ENCODE measurements at regions not wholly inside any gene's neighbourhood (a gene's known extent, or its start where the extent isn't known, plus 50 kb on each side); places are given as distances from the start of the nearest gene placed in this dataset.
A peak's percentile ranks its signal among the peaks of the same experiment; 100 is the strongest.

DNA sequence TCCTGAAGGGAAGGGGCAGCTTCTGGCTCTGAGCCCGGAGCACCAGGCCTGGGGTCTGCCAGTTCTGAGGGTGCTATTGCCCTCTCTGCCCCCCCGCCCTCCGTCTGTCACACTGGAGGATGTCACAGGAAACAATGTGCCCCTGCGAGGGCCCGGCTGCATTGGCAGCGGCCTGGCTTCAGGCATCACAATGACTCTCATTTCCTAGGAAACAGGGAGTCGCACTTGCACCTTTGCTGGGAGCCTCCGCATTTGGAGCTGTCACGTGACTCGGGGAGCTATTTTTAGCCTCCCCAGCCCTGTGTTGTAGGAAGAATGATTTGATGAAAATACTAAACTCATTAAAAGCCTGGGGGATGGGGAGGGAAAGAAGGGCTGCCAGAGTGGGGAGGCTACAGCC is 518.9 kb downstream of the SHQ1 start:
- no peak overlapping the region for H3K4me3 ChIP-seq
- H3K4me1 ChIP-seq (ENCODE audit: insufficient read depth): peaks cover 14% of the 10 kb centered on the region
- H3K27me3 Mint-ChIP-seq (ENCODE audit: insufficient read depth, low read depth, poor library complexity): peaks cover 2% of the 10 kb centered on the region

More for the DNA sequence above, 518.9 kb downstream of the SHQ1 start:
- Histone ChIP-seq H4K20me1 (replicated peaks; ENCODE audit: insufficient read depth) (no peaks in the 10 kb centered on the region), H3F3A (replicated peaks; ENCODE audit: low read depth) (no peaks in the 10 kb centered on the region), H3K27ac (ENCODE audit: low read depth) (no peak overlapping the region), H3K27me3 (ENCODE audit: insufficient read depth) (no peaks in the 10 kb centered on the region), H3K79me2 (replicated peaks; ENCODE audit: insufficient read depth) (no peaks in the 10 kb centered on the region), H3K36me3 (ENCODE audit: insufficient read depth) (no peaks in the 10 kb centered on the region), H3K9me2 (ENCODE audit: insufficient read depth) (0 out of 2 replicates have a peak, but pooled peaks cover 9% of the 10 kb centered on the region), H2AFZ (peak overlapping the region; percentile 76; the same call in 1 of the 2 replicates), H3K4me2 (peak overlapping the region; percentile 43; the same call in 1 of the 2 replicates)
- DNase-seq (ENCODE audit: low spot score) (peak; percentile 50), ATAC-seq (peak; percentile 72)
- no peaks in the 10 kb centered on the region for H3K9me3 Mint-ChIP-seq
- 0 out of 2 replicates have a peak overlapping the region, but pooled peaks have one; percentile 43 for H3K27ac Mint-ChIP-seq
- H3K36me3 Mint-ChIP-seq (ENCODE audit: low read depth): no peaks in the 10 kb centered on the region; the same call in 2 of the 3 replicates
- H3K4me1 Mint-ChIP-seq: peaks cover 17% of the 10 kb centered on the region
- TF ChIP-seq POLR2AphosphoS5 (IDR thresholded peaks at IDR 0.05; ENCODE audit: low read depth): no peak
- TF ChIP-seq EZH2 (IDR thresholded peaks at IDR 0.05; ENCODE audit: low read depth, unreplicated experiment): no peak
- no peak for TF ChIP-seq CREB1 (CRISPR knock-in tag; IDR thresholded peaks at IDR 0.05; ENCODE audit: low read depth)
- TF ChIP-seq NANOG (IDR thresholded peaks at IDR 0.05; ENCODE audit: borderline replicate concordance): no peak
- TF ChIP-seq, protein P1, sequence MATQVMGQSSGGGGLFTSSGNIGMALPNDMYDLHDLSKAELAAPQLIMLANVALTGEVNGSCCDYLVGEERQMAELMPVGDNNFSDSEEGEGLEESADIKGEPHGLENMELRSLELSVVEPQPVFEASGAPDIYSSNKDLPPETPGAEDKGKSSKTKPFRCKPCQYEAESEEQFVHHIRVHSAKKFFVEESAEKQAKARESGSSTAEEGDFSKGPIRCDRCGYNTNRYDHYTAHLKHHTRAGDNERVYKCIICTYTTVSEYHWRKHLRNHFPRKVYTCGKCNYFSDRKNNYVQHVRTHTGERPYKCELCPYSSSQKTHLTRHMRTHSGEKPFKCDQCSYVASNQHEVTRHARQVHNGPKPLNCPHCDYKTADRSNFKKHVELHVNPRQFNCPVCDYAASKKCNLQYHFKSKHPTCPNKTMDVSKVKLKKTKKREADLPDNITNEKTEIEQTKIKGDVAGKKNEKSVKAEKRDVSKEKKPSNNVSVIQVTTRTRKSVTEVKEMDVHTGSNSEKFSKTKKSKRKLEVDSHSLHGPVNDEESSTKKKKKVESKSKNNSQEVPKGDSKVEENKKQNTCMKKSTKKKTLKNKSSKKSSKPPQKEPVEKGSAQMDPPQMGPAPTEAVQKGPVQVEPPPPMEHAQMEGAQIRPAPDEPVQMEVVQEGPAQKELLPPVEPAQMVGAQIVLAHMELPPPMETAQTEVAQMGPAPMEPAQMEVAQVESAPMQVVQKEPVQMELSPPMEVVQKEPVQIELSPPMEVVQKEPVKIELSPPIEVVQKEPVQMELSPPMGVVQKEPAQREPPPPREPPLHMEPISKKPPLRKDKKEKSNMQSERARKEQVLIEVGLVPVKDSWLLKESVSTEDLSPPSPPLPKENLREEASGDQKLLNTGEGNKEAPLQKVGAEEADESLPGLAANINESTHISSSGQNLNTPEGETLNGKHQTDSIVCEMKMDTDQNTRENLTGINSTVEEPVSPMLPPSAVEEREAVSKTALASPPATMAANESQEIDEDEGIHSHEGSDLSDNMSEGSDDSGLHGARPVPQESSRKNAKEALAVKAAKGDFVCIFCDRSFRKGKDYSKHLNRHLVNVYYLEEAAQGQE (IDR thresholded peaks at IDR 0.05; ENCODE audit: unreplicated experiment): no peak
- TF ChIP-seq JUNB (IDR thresholded peaks at IDR 0.05; ENCODE audit: unreplicated experiment): no peak
- TF ChIP-seq, protein P2, sequence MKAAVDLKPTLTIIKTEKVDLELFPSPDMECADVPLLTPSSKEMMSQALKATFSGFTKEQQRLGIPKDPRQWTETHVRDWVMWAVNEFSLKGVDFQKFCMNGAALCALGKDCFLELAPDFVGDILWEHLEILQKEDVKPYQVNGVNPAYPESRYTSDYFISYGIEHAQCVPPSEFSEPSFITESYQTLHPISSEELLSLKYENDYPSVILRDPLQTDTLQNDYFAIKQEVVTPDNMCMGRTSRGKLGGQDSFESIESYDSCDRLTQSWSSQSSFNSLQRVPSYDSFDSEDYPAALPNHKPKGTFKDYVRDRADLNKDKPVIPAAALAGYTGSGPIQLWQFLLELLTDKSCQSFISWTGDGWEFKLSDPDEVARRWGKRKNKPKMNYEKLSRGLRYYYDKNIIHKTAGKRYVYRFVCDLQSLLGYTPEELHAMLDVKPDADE (IDR thresholded peaks at IDR 0.05): no peak
- no peak for TF ChIP-seq ZNF114 (CRISPR knock-in tag; IDR thresholded peaks at IDR 0.05)
- no peak for TF ChIP-seq EZH2phosphoT487 (IDR thresholded peaks at IDR 0.05; ENCODE audit: unreplicated experiment)
- TF ChIP-seq, protein P3, sequence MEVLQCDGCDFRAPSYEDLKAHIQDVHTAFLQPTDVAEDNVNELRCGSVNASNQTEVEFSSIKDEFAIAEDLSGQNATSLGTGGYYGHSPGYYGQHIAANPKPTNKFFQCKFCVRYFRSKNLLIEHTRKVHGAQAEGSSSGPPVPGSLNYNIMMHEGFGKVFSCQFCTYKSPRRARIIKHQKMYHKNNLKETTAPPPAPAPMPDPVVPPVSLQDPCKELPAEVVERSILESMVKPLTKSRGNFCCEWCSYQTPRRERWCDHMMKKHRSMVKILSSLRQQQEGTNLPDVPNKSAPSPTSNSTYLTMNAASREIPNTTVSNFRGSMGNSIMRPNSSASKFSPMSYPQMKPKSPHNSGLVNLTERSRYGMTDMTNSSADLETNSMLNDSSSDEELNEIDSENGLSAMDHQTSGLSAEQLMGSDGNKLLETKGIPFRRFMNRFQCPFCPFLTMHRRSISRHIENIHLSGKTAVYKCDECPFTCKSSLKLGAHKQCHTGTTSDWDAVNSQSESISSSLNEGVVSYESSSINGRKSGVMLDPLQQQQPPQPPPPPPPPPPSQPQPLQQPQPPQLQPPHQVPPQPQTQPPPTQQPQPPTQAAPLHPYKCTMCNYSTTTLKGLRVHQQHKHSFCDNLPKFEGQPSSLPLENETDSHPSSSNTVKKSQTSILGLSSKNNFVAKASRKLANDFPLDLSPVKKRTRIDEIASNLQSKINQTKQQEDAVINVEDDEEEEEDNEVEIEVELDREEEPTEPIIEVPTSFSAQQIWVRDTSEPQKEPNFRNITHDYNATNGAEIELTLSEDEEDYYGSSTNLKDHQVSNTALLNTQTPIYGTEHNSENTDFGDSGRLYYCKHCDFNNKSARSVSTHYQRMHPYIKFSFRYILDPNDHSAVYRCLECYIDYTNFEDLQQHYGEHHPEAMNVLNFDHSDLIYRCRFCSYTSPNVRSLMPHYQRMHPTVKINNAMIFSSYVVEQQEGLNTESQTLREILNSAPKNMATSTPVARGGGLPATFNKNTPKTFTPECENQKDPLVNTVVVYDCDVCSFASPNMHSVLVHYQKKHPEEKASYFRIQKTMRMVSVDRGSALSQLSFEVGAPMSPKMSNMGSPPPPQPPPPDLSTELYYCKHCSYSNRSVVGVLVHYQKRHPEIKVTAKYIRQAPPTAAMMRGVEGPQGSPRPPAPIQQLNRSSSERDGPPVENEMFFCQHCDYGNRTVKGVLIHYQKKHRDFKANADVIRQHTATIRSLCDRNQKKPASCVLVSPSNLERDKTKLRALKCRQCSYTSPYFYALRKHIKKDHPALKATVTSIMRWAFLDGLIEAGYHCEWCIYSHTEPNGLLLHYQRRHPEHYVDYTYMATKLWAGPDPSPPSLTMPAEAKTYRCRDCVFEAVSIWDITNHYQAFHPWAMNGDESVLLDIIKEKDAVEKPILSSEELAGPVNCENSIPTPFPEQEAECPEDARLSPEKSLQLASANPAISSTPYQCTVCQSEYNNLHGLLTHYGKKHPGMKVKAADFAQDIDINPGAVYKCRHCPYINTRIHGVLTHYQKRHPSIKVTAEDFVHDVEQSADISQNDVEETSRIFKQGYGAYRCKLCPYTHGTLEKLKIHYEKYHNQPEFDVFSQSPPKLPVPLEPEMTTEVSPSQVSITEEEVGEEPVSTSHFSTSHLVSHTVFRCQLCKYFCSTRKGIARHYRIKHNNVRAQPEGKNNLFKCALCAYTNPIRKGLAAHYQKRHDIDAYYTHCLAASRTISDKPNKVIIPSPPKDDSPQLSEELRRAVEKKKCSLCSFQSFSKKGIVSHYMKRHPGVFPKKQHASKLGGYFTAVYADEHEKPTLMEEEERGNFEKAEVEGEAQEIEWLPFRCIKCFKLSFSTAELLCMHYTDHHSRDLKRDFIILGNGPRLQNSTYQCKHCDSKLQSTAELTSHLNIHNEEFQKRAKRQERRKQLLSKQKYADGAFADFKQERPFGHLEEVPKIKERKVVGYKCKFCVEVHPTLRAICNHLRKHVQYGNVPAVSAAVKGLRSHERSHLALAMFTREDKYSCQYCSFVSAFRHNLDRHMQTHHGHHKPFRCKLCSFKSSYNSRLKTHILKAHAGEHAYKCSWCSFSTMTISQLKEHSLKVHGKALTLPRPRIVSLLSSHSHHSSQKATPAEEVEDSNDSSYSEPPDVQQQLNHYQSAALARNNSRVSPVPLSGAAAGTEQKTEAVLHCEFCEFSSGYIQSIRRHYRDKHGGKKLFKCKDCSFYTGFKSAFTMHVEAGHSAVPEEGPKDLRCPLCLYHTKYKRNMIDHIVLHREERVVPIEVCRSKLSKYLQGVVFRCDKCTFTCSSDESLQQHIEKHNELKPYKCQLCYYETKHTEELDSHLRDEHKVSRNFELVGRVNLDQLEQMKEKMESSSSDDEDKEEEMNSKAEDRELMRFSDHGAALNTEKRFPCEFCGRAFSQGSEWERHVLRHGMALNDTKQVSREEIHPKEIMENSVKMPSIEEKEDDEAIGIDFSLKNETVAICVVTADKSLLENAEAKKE (CRISPR knock-in tag; IDR thresholded peaks at IDR 0.05): no peak
- TF ChIP-seq ZNF331 (CRISPR knock-in tag; IDR thresholded peaks at IDR 0.05; ENCODE audit: low read depth): no peak
- no peak for TF ChIP-seq STAT1 (IDR thresholded peaks at IDR 0.05; ENCODE audit: unreplicated experiment)
- TF ChIP-seq, protein P4, sequence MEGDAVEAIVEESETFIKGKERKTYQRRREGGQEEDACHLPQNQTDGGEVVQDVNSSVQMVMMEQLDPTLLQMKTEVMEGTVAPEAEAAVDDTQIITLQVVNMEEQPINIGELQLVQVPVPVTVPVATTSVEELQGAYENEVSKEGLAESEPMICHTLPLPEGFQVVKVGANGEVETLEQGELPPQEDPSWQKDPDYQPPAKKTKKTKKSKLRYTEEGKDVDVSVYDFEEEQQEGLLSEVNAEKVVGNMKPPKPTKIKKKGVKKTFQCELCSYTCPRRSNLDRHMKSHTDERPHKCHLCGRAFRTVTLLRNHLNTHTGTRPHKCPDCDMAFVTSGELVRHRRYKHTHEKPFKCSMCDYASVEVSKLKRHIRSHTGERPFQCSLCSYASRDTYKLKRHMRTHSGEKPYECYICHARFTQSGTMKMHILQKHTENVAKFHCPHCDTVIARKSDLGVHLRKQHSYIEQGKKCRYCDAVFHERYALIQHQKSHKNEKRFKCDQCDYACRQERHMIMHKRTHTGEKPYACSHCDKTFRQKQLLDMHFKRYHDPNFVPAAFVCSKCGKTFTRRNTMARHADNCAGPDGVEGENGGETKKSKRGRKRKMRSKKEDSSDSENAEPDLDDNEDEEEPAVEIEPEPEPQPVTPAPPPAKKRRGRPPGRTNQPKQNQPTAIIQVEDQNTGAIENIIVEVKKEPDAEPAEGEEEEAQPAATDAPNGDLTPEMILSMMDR (conservative IDR thresholded peaks at IDR 0.05; ENCODE audit: low read depth in 2 of 2): no peak
- no peak overlapping the region for H3K4me3 Mint-ChIP-seq
